Stimulated activated CD8-positive, alpha-beta memory T cell treated with anti-CD3 and anti-CD28 coated beads, Interleukin-15, amount 100 ng/mL, for 48 hours (primary cell): ENCODE measurements at regions not wholly inside any gene's neighbourhood (a gene's known extent, or its start where the extent isn't known, plus 50 kb on each side); places are given as distances from the start of the nearest gene placed in this dataset.
"Not testable (repeated sequence)": the region's sequence is repeated elsewhere in the genome, so short reads cannot be mapped to it uniquely, and the experiment has no call there.

Experiments
- DNase-seq, 2 donors: peaks; one replicate each; pipeline ENCODE4 v3.0.0-alpha.2; 2020; ENCODE audit warnings: low read depth in 2 of 2

DNA sequence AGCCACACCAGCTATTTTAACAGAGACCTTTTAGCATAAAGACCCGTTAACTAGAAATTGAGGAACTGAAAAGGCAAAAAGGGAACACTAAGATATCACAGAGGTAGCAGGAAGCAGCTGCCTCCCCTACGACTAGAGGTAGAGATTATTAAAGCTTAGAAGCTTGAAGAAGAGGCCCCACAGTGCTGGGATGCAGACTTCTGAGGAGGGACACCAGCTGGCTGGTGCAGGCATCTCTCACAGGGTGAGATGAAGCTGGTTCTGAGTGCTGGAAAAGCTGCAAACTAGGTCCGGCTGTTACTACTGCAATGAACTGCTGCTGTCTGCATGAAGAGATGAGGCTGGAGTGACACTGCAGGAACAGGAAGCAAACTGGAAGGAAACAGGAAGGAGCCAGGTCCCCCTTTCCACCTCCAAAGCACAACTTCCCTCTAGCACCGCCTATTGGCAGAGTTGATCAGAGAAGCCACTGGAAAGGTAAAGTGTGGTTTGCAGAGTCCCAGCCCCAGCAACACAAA, 61.2 kb upstream of the MRPS9 start:
- peak in 1 of 2 donors; percentile 0 for DNase-seq

- DNase-seq: no peak
Measured at GRCh38 chr2:104977958-104978357, 59.9 kb upstream of the MRPS9 start.

DNA sequence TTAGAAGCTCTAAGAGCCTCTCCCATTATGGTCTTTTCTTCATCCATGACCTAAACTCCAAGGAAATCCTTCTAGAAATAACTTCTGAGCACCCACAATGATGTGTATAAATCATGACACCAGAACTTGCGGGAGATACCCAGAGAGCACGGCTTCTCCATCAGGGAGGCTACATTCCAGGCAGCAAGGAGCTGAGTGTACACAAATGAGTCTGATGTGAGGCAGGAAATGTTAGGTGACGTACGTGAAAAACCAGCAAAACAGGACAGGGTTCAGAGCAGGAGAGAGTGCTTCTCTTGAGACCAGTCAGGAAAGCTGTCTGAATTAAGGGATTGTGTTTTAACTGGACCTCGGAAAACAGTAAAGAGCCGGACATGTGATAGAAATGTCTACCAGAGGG, 58.1 kb upstream of the MRPS9 start:
- DNase-seq: not testable (repeated sequence)

DNA sequence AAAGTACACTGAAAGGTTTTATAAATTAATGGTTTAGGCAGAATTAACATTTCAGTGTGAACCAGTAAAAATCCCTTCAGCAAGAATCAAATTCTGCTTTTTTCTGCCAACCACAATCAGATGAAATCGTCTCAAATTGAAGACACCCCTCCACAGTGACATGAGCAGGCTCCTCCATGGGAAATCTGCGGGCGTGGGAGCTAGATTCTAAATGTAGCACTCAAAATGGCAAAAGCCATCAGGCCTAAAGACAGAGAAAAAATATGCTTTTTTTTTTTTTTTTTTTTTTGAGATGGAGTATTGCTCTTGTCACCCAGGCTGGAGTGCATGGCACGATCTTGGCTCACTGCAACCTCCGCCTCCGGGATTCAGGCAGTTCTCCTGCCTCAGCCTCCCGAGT, 55.8 kb upstream of the MRPS9 start:
- DNase-seq: no peak
